Cardiac fibroblast (primary cell): ENCODE measurements at regions not wholly inside any gene's neighbourhood (a gene's known extent, or its start where the extent isn't known, plus 50 kb on each side); places are given as distances from the start of the nearest gene placed in this dataset.
A peak's percentile ranks its signal among the peaks of the same experiment; 100 is the strongest.

Experiments
- DNase-seq, 2 donors: peaks; one replicate each; pipeline versions ENCODE4 v3.0.0 to v3.0.0-alpha.2; 2010; ENCODE audit warnings: low read depth in 2 of 2
- H3K4me3 ChIP-seq, 2 donors: replicated peaks in 1 of 2; 1 replicate in 1 of 2; 2 replicates in 1 of 2; pipeline ENCODE4 v1.5.1; 2011; ENCODE audit warnings: low read depth in 2 of 2, low read length in 2 of 2, mild to moderate bottlenecking in 2 of 2, moderate library complexity in 1 of 2
- CTCF ChIP-seq: IDR thresholded peaks from one replicate; pipeline ENCODE4 v1.5.1; 2011; ENCODE audit warnings: low read depth, mild to moderate bottlenecking, low read length, inconsistent platforms

- H3K4me3 ChIP-seq, result no peak overlapping the region
- no peak for TF ChIP-seq CTCF
- DNase-seq, result no peak
Observed at GRCh38 chr7:109842386-109842785, 1248.5 kb upstream of the LRRN3 start.

GRCh38 chr7:109844362-109844761, 1246.6 kb upstream of the LRRN3 start:
- DNase-seq, result peak in 1 of 2 donors; percentile 9
- peak; percentile 16 for TF ChIP-seq CTCF
- H3K4me3 ChIP-seq, result no peak overlapping the region

GRCh38 chr7:109864230-109864629, 1226.7 kb upstream of the LRRN3 start:
- DNase-seq, result no peak
- TF ChIP-seq CTCF, result no peak
- H3K4me3 ChIP-seq, result no peak overlapping the region

- DNase-seq, result no peak
- no peak for TF ChIP-seq CTCF
Observed at GRCh38 chr7:109868215-109868860, 1222.6 kb upstream of the LRRN3 start.

GRCh38 chr7:109873296-109873695, 1217.6 kb upstream of the LRRN3 start:
- no peak for TF ChIP-seq CTCF
- H3K4me3 ChIP-seq, result no peak overlapping the region
- DNase-seq, result no peak

More at GRCh38 chr7:109868215-109868860, 1222.6 kb upstream of the LRRN3 start:
- no peak overlapping the region for H3K4me3 ChIP-seq

- TF ChIP-seq CTCF, result no peak
- no peak for DNase-seq
- no peak overlapping the region for H3K4me3 ChIP-seq
Observed at GRCh38 chr7:109879287-109879828, 1211.6 kb upstream of the LRRN3 start.
